ENCODE measurements at regions not wholly inside any gene's neighbourhood (a gene's known extent, or its start where the extent isn't known, plus 50 kb on each side); places are given as distances from the start of the nearest gene placed in this dataset.

DNA sequence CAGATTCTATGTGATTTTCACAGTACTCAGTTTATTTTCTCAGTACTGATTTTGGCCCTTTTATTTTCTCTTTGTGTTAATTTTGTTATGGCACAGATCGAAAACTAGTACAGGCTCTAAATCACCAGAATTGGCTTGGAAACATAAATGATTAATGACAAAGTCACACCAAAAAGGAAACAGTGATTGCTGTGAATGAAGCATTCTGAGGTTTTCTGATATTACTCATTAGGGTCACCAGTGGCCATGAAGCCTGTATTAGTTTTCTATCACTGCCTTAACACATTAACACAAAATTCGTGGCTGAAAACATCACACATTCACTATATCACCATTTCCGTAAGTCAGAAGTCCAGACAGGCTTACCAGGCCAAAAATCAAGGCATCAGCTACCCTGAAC lies 343.0 kb upstream of the THRB start:
- no peak overlapping the region for H3K4me3 ChIP-seq
- no peak overlapping the region for H3K27ac ChIP-seq
- intact Hi-C loops (cut with DNase I), result no loop called here

DNA sequence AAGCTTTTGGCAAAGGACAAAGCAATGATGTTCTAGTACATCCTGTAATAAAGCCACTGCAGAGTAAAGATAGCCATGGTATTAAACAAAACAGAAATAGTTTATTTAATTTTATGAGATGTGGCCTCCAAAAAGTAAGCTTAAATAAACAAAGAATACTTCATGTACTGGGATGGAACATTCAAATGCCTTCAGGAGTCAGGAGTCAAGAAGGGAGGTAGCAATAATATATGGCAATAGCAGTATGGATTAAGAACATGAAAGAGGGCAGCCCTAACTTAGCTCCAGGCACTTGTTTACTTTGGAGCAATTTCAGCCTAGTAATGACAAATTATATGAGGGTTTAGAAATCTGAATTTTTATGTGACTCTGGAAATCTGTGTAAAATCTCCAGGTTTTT lies 343.9 kb upstream of the THRB start:
- Histone ChIP-seq H3K4me1 (no peaks in the 10 kb centered on the region), H3K4me3 (no peak overlapping the region), H3K27ac (no peak overlapping the region), H3K27me3 (no peaks in the 10 kb centered on the region), H3K36me3 (no peaks in the 10 kb centered on the region), H3K9me3 (no peaks in the 10 kb centered on the region)
- no peak for DNase-seq (ENCODE audit: extremely low spot score in 2 of 2)
- intact Hi-C loops (cut with DNase I), result no loop called here
- TF ChIP-seq POLR2AphosphoS5 (IDR thresholded peaks at IDR 0.05; ENCODE audit: insufficient read depth in 1 of 2, low read depth in 1 of 2), result no peak
- TF ChIP-seq, protein P1, sequence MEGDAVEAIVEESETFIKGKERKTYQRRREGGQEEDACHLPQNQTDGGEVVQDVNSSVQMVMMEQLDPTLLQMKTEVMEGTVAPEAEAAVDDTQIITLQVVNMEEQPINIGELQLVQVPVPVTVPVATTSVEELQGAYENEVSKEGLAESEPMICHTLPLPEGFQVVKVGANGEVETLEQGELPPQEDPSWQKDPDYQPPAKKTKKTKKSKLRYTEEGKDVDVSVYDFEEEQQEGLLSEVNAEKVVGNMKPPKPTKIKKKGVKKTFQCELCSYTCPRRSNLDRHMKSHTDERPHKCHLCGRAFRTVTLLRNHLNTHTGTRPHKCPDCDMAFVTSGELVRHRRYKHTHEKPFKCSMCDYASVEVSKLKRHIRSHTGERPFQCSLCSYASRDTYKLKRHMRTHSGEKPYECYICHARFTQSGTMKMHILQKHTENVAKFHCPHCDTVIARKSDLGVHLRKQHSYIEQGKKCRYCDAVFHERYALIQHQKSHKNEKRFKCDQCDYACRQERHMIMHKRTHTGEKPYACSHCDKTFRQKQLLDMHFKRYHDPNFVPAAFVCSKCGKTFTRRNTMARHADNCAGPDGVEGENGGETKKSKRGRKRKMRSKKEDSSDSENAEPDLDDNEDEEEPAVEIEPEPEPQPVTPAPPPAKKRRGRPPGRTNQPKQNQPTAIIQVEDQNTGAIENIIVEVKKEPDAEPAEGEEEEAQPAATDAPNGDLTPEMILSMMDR (IDR thresholded peaks at IDR 0.05), result no peak

More for the DNA sequence above, 343.0 kb upstream of the THRB start:
- Histone ChIP-seq H3K27me3 (no peaks in the 10 kb centered on the region), H3K9me3 (no peaks in the 10 kb centered on the region), H3K36me3 (no peaks in the 10 kb centered on the region), H3K4me1 (no peaks in the 10 kb centered on the region)
- DNase-seq (ENCODE audit: extremely low spot score in 2 of 2), result no peak
- TF ChIP-seq POLR2AphosphoS5 (IDR thresholded peaks at IDR 0.05; ENCODE audit: insufficient read depth in 1 of 2, low read depth in 1 of 2) (no peak), POLR2A (IDR thresholded peaks at IDR 0.05) (no peak)
- TF ChIP-seq, protein P1 (IDR thresholded peaks at IDR 0.05), result no peak

DNA sequence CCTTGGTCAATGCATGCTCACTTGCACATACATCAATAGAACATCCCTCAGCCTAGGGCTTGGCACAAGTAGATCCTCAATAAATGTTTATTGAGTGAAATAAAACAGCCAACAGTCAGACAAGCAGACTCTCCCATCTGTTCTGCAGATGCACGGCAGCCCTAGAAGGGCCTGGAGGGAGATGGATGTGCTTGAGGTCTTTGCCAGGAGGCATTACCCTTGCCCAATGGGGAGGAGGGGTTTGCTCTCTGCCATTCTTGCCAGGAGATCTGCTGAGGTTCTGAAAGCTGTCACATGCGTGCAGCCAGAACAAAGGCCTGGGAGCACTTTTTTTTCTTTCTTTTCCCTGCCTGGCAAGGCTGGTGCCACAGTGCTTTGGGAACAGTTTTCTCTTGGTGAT lies 349.3 kb upstream of the THRB start:
- TF ChIP-seq, protein P1 (IDR thresholded peaks at IDR 0.05), result no peak
- TF ChIP-seq POLR2A (IDR thresholded peaks at IDR 0.05), result no peak
- no peak for TF ChIP-seq POLR2AphosphoS5 (IDR thresholded peaks at IDR 0.05; ENCODE audit: insufficient read depth in 1 of 2, low read depth in 1 of 2)
- Histone ChIP-seq H3K27ac (no peak overlapping the region), H3K36me3 (no peaks in the 10 kb centered on the region), H3K9me3 (no peaks in the 10 kb centered on the region), H3K27me3 (no peaks in the 10 kb centered on the region), H3K4me1 (no peaks in the 10 kb centered on the region), H3K4me3 (no peak overlapping the region)
- intact Hi-C loops (cut with DNase I), result no loop called here
- no peak for DNase-seq (ENCODE audit: extremely low spot score in 2 of 2)

DNA sequence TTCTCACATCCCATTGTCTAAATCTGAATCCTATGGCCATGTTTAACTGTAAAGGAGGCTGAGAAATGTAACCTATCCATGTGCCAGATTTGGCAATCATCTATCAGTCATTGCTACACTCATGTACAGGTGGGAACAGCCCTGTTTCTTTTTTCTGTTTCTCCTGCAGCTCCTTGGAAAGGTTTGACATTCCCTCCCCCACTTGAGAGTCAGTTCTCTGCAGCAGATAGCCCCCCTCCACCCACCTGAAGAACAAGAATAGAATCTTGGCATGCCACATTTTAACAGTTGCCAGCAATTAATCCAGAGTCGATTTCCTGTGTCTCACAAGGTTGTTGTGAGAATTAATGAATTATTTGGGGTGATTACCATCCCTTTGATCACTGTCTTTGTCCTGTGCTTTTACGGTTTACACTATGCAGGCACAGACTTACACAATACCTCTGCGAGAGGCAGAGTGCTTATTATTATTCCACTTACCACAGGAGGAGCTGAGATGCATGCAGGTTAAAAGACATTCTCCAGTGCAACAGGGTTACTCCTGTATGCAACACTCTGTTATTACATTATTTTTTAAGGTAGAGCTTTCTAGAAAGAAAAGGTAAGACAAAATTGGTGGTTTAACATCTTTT lies 351.0 kb upstream of the THRB start:
- Histone ChIP-seq H3K4me1 (no peaks in the 10 kb centered on the region), H3K36me3 (no peaks in the 10 kb centered on the region), H3K4me3 (no peak overlapping the region), H3K27ac (no peak overlapping the region), H3K9me3 (no peaks in the 10 kb centered on the region), H3K27me3 (no peaks in the 10 kb centered on the region)
- no peak for DNase-seq (ENCODE audit: extremely low spot score in 2 of 2)
- TF ChIP-seq POLR2AphosphoS5 (IDR thresholded peaks at IDR 0.05; ENCODE audit: insufficient read depth in 1 of 2, low read depth in 1 of 2) (no peak), POLR2A (IDR thresholded peaks at IDR 0.05) (no peak)
- TF ChIP-seq, protein P1 (IDR thresholded peaks at IDR 0.05), result no peak
- intact Hi-C loops (cut with DNase I), result no loop called here

DNA sequence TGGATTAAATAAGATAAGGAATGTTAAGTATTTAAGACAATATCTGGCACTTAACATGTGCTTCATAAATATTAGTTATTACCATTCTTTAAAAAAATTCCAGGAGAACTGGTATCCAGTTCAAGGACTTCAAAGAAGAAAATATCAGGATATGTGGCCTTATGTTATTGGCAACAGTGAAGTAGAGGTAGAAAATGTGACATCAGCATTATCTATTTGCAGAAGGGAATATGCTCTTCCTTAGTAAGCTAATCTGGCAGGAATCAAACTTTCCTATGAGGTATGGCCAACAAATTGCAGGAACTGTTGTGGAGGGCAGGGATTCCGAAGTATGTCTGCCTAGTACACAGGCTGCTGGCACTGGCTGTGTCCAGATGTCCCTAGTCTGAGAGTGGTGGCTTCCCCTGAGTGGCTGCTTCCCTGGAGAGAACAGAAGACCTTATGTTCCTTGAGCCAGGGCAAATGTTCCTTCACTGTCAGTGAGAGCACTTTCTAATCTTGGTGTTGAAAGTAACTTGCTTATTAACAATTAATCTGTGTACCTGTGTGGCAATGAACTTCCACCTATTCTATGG lies 351.7 kb upstream of the THRB start:
- no peak for TF ChIP-seq POLR2A (IDR thresholded peaks at IDR 0.05)
- Histone ChIP-seq H3K9me3 (no peaks in the 10 kb centered on the region), H3K27ac (no peak overlapping the region), H3K4me3 (no peak overlapping the region), H3K27me3 (no peaks in the 10 kb centered on the region), H3K36me3 (no peaks in the 10 kb centered on the region), H3K4me1 (no peaks in the 10 kb centered on the region)
- intact Hi-C loops (cut with DNase I), result no loop called here
- DNase-seq (ENCODE audit: extremely low spot score in 2 of 2), result no peak
